Heart left ventricle (tissue), 13 donors: ENCODE measurements at regions not wholly inside any gene's neighbourhood (a gene's known extent, or its start where the extent isn't known, plus 50 kb on each side); places are given as distances from the start of the nearest gene placed in this dataset.

Experiments
- CTCF ChIP-seq, 12 donors: fragments of 200-600 bp; sonication (generic) in 4 of 12; IDR thresholded peaks; one replicate each; pipeline versions ENCODE4 v1.5.0 to v1.8.0; 2018 to 2022; ENCODE audit warnings: antibody characterized with exemption in 12 of 12, mild to moderate bottlenecking in 5 of 12
- POLR2A ChIP-seq, 2 donors: fragments of 450-650 bp; IDR thresholded peaks; one replicate each; pipeline ENCODE4 v1.6.1; 2017; ENCODE audit warnings: antibody characterized with exemption in 2 of 2, mild to moderate bottlenecking in 2 of 2, moderate library complexity in 2 of 2
- donor health status: ischemic (EF 13 %, LVEDD 7.1; RV severe dilation, severe dysfunction).
- donor health status: DM: no; HTN: yes; CAD: no.
- donor health status: DM: no; HTN: no; CAD: no.
- donor health status: ischemic (EF 25% LVEDD 6.9; RV normal size, moderate dysfunction).
- donor health status: ischemic (EF 25% LVEDD 5.7; RV mildly dilated, moderate dysfunction).
- donor health status: ischemic (EF 35%, LVEDD 5.7; RV mildly dilated, moderate dysfunction).
- donor health status: nonischemic (EF 11% LVEDD 7.7; RV severe dilation, severe dysfunction).
- donor health status: DM: yes; HTN: yes; CAD: no.
- donor health status: PGD.
- donor health status: ischemic (EF 29% LVEDD 5.4; RV normal size, mild dysfunction).
- donor health status: nonischemic (EF 23%, LVEDD 6.1; RV moderate dilation, normal function).

DNA sequence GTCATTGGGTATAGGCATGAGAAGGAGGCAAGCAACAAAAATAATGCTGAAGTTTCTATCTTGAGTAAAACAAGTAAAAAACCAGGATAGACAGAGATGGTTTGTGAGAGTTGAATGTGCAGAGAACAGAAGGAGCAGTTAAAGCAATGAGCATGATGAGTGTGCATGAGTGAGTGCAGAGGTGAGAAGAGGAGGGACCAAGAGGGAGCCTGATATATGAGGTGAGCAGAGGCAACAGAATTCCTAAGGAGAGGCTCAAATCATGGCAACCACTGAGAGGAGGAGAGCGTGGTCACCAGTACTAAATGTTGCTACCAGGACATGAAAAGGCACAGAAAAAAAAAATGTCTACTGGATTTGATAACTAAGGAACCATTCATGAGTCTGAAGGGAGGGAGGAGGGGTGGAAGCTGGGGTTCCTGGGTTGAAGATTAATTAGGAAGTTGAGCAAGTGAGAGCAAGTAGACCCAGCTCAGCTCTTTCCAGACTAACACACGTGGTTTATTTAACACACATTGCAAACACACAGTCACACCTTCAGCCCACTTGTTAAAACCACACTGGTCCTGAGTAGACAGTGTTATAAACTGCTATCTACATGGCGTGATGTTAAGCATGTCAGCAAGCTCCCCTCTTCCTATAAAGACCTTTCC lies 69.0 kb upstream of the IQCM start:
- TF ChIP-seq CTCF (IDR thresholded peaks at IDR 0.05): no peak
- TF ChIP-seq POLR2A (IDR thresholded peaks at IDR 0.05): no peak
